B cell (primary cell): ENCODE measurements at regions not wholly inside any gene's neighbourhood (a gene's known extent, or its start where the extent isn't known, plus 50 kb on each side); places are given as distances from the start of the nearest gene placed in this dataset.

Experiments used
- EZH2 ChIP-seq: IDR thresholded peaks from 2 replicates; pipeline ENCODE4 v1.6.1; 2012; ENCODE audit warnings: borderline replicate concordance, low read depth, mild to moderate bottlenecking, moderate library complexity, low read length; ENCODE audit not compliant: insufficient read depth, poor library complexity, severe bottlenecking
- TF ChIP-seq, protein P1 (sequence below): fragments of 200-600 bp; IDR thresholded peaks from one replicate; pipeline ENCODE4 v1.8.0; 2022; ENCODE audit warnings: antibody characterized with exemption, mild to moderate bottlenecking

DNA sequence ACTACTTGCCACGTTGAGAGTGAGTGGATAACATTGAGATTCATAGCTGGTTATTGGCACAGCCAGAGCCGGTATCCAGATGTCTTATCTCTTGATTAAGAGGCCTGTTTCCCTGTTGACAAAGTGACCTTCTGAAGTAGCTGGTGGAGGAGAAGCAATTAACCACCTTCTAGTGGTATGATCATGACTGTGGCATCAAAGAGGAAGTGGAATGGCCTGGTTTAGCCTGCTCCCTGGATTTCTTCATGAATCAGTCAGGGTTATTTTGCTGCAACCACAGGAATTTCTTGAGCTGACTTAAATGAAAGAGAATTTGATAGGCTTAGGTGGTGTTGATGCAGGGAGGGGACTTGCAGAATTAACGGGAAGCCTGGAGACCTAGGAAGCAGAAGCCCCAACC, 398.3 kb downstream of the MFSD1 start:
- TF ChIP-seq, protein P1, sequence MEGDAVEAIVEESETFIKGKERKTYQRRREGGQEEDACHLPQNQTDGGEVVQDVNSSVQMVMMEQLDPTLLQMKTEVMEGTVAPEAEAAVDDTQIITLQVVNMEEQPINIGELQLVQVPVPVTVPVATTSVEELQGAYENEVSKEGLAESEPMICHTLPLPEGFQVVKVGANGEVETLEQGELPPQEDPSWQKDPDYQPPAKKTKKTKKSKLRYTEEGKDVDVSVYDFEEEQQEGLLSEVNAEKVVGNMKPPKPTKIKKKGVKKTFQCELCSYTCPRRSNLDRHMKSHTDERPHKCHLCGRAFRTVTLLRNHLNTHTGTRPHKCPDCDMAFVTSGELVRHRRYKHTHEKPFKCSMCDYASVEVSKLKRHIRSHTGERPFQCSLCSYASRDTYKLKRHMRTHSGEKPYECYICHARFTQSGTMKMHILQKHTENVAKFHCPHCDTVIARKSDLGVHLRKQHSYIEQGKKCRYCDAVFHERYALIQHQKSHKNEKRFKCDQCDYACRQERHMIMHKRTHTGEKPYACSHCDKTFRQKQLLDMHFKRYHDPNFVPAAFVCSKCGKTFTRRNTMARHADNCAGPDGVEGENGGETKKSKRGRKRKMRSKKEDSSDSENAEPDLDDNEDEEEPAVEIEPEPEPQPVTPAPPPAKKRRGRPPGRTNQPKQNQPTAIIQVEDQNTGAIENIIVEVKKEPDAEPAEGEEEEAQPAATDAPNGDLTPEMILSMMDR: no peak
- TF ChIP-seq EZH2: no peak
